Endothelial cell of umbilical vein (primary cell): ENCODE measurements at regions not wholly inside any gene's neighbourhood (a gene's known extent, or its start where the extent isn't known, plus 50 kb on each side); places are given as distances from the start of the nearest gene placed in this dataset.

ENCODE experiments used
- CTCF ChIP-seq, 2 donors: IDR thresholded peaks; 1 replicate in 1 of 2; 2 replicates in 1 of 2; pipeline ENCODE4 v1.5.1; 2011; ENCODE audit warnings: low read length in 2 of 2, mild to moderate bottlenecking in 2 of 2, moderate library complexity in 2 of 2, control low read depth in 1 of 2, inconsistent platforms in 1 of 2, low read depth in 1 of 2; ENCODE audit not compliant: insufficient read depth in 1 of 2; ENCODE audit errors: extremely low read depth in 1 of 2
- EZH2 ChIP-seq: IDR thresholded peaks from 2 replicates; pipeline ENCODE4 v1.6.1; 2012; ENCODE audit warnings: borderline replicate concordance, low read depth, mild to moderate bottlenecking, moderate library complexity, low read length, inconsistent platforms; ENCODE audit not compliant: severe bottlenecking
- FOS ChIP-seq: IDR thresholded peaks from 2 replicates; pipeline ENCODE4 v1.6.1; 2011; ENCODE audit warnings: mild to moderate bottlenecking, low read length, moderate library complexity, borderline replicate concordance; ENCODE audit not compliant: insufficient read depth
- JUN ChIP-seq: IDR thresholded peaks from 2 replicates; pipeline ENCODE4 v1.6.1; 2011; ENCODE audit warnings: borderline replicate concordance, low read depth; ENCODE audit not compliant: insufficient read length, insufficient read depth
- MAX ChIP-seq: IDR thresholded peaks from 2 replicates; pipeline ENCODE4 v1.6.1; 2011; ENCODE audit not compliant: insufficient read depth, insufficient read length
- MYC ChIP-seq: IDR thresholded peaks from one replicate; pipeline ENCODE4 v1.6.1; 2011; ENCODE audit warnings: mild to moderate bottlenecking, low read depth, low read length
- POLR2A ChIP-seq: IDR thresholded peaks from 2 replicates; pipeline ENCODE4 v1.6.1; 2012; ENCODE audit warnings: low read depth, mild to moderate bottlenecking, control low read depth, low read length
- POLR2AphosphoS5 ChIP-seq: IDR thresholded peaks from 2 replicates; pipeline ENCODE4 v1.6.1; 2012; ENCODE audit warnings: low read depth, mild to moderate bottlenecking, control low read depth, low read length, moderate library complexity; ENCODE audit not compliant: insufficient read depth

GRCh38 chr3:20323307-20323927 is 137.4 kb upstream of the SGO1 start:
- TF ChIP-seq POLR2AphosphoS5 (no peak), CTCF (IDR thresholded peaks at IDR 0.05; ENCODE audit: extremely low read depth in 1 of 2, insufficient read depth in 1 of 2, low read depth in 1 of 2, low read length in 2 of 2) (no peak), POLR2A (no peak), FOS (no peak), EZH2 (no peak), MYC (no peak), JUN (no peak), MAX (no peak)
